HEK293 (cell line): ENCODE measurements at regions not wholly inside any gene's neighbourhood (a gene's known extent, or its start where the extent isn't known, plus 50 kb on each side); places are given as distances from the start of the nearest gene placed in this dataset.
A peak's percentile ranks its signal among the peaks of the same experiment; 100 is the strongest.
"Not testable (repeated sequence)": the region's sequence is repeated elsewhere in the genome, so short reads cannot be mapped to it uniquely, and the experiment has no call there.

Experiments
- CTCF ChIA-PET: fragments of 350-600 bp; formaldehyde crosslinking; extraction: SDS; loops from one replicate; lab custom pipeline; 2021; ENCODE audit warnings: antibody characterized with exemption; lab: Yijun Ruan, JAX
- POLR2A ChIA-PET: fragments of 300-600 bp; formaldehyde crosslinking; extraction: SDS; loops from one replicate; lab custom pipeline; 2020; ENCODE audit warnings: antibody characterized with exemption, inconsistent platforms; lab: Yijun Ruan, JAX
- H3K27ac ChIP-seq: fragments of 200-500 bp; sonication (Bioruptor generic); 2 replicates; pipeline ENCODE4 v1.5.1; 2014; ENCODE audit warnings: low read depth, low read length, control low read depth, inconsistent platforms; ENCODE audit errors: extremely low read depth
- H3K36me3 ChIP-seq, 2 experiments: fragments of 200-500 bp in 1 of 2; sonication (Bioruptor generic) in 1 of 2; 1 replicate in 1 of 2; 2 replicates in 1 of 2; pipeline ENCODE4 v1.5.1; 2014 to 2017; ENCODE audit warnings: inconsistent platforms in 2 of 2, low read length in 2 of 2; ENCODE audit not compliant: control insufficient read depth in 2 of 2, insufficient read depth in 1 of 2
- H3K4me1 ChIP-seq: fragments of 200-500 bp; sonication (Bioruptor generic); 2 replicates; pipeline ENCODE4 v1.5.1; 2014; ENCODE audit warnings: mild to moderate bottlenecking, low read length, inconsistent platforms; ENCODE audit not compliant: control insufficient read depth, insufficient read depth
- H3K4me3 ChIP-seq: 2 replicates; pipeline ENCODE4 v1.5.1; 2011; ENCODE audit warnings: low read depth, mild to moderate bottlenecking, control low read depth, low read length, moderate library complexity
- H3K9me3 ChIP-seq: fragments of 200-500 bp; sonication (Bioruptor generic); 2 replicates; pipeline ENCODE4 v1.5.1; 2014; ENCODE audit warnings: low read depth, low read length, inconsistent platforms; ENCODE audit not compliant: control insufficient read depth, insufficient read depth
- BCL11A ChIP-seq: fragments of 450-650 bp; formaldehyde crosslinking; IDR thresholded peaks from 2 replicates; pipeline ENCODE4 v1.5.1; 2016; ENCODE audit warnings: low read depth, missing biosample characterization, missing genetic modification characterization
- HOXD13 ChIP-seq: sonication (generic); formaldehyde crosslinking; IDR thresholded peaks from 2 replicates; pipeline ENCODE4 v1.8.0; 2022; ENCODE audit warnings: missing genetic modification reagents, borderline replicate concordance
- PATZ1 ChIP-seq: fragments of 450-650 bp; formaldehyde crosslinking; IDR thresholded peaks from 2 replicates; pipeline ENCODE4 v1.5.1; 2016; ENCODE audit warnings: missing biosample characterization, missing genetic modification characterization
- REST ChIP-seq: fragments of 450-650 bp; formaldehyde crosslinking; IDR thresholded peaks from 2 replicates; pipeline ENCODE4 v1.5.1; 2016; ENCODE audit warnings: missing biosample characterization, missing genetic modification characterization
- SP7 ChIP-seq: fragments of 450-650 bp; formaldehyde crosslinking; IDR thresholded peaks from 2 replicates; pipeline ENCODE4 v1.5.1; 2016; ENCODE audit warnings: missing biosample characterization, missing genetic modification characterization
- ZBTB11 ChIP-seq: fragments of 450-650 bp; formaldehyde crosslinking; conservative IDR thresholded peaks from 2 replicates; pipeline ENCODE4 v1.5.1; 2016; ENCODE audit warnings: low read depth, missing biosample characterization, missing genetic modification characterization
- ZBTB8A ChIP-seq: fragments of 450-650 bp; formaldehyde crosslinking; IDR thresholded peaks from 2 replicates; pipeline ENCODE4 v1.5.1; 2016; ENCODE audit warnings: missing biosample characterization, missing genetic modification characterization
- ZFHX2 ChIP-seq: fragments of 450-650 bp; formaldehyde crosslinking; conservative IDR thresholded peaks from 2 replicates; pipeline ENCODE4 v1.5.1; 2016; ENCODE audit warnings: missing biosample characterization, missing genetic modification characterization
- ZNF140 ChIP-seq: fragments of 450-650 bp; formaldehyde crosslinking; IDR thresholded peaks from 2 replicates; pipeline ENCODE4 v1.5.1; 2016; ENCODE audit warnings: missing biosample characterization, missing genetic modification characterization
- ZNF394 ChIP-seq: fragments of 450-650 bp; formaldehyde crosslinking; IDR thresholded peaks from 2 replicates; pipeline ENCODE4 v1.5.1; 2016; ENCODE audit warnings: missing biosample characterization, missing genetic modification characterization, mild to moderate bottlenecking, moderate library complexity, borderline replicate concordance
- ZNF426 ChIP-seq: fragments of 450-650 bp; formaldehyde crosslinking; IDR thresholded peaks from 2 replicates; pipeline ENCODE4 v1.5.1; 2017; ENCODE audit warnings: missing biosample characterization, missing genetic modification characterization, mild to moderate bottlenecking, inconsistent platforms, moderate library complexity
- ZNF510 ChIP-seq: fragments of 450-650 bp; formaldehyde crosslinking; IDR thresholded peaks from 2 replicates; pipeline ENCODE4 v1.5.1; 2018; ENCODE audit warnings: mild to moderate bottlenecking, missing genetic modification characterization, missing biosample characterization; ENCODE audit not compliant: insufficient replicate concordance
- ZNF518A ChIP-seq: fragments of 450-650 bp; formaldehyde crosslinking; conservative IDR thresholded peaks from 2 replicates; pipeline ENCODE4 v1.5.1; 2016; ENCODE audit warnings: low read depth, missing biosample characterization, missing genetic modification characterization
- ZNF555 ChIP-seq: fragments of 450-650 bp; formaldehyde crosslinking; conservative IDR thresholded peaks from 2 replicates; pipeline ENCODE4 v1.5.1; 2017; ENCODE audit warnings: missing biosample characterization, mild to moderate bottlenecking, missing genetic modification characterization, inconsistent platforms
- ZNF561 ChIP-seq: fragments of 450-650 bp; IDR thresholded peaks from 2 replicates; pipeline ENCODE4 v1.5.1; 2018; ENCODE audit warnings: missing biosample characterization, missing genetic modification characterization, borderline replicate concordance
- ZNF623 ChIP-seq: fragments of 450-650 bp; formaldehyde crosslinking; IDR thresholded peaks from 2 replicates; pipeline ENCODE4 v1.5.1; 2016; ENCODE audit warnings: missing biosample characterization, missing genetic modification characterization
- ZNF654 ChIP-seq: fragments of 450-650 bp; formaldehyde crosslinking; IDR thresholded peaks from 2 replicates; pipeline ENCODE4 v1.5.1; 2016; ENCODE audit warnings: low read depth, missing biosample characterization, missing genetic modification characterization
- ZNF704 ChIP-seq: fragments of 450-650 bp; formaldehyde crosslinking; IDR thresholded peaks from 2 replicates; pipeline ENCODE4 v1.5.1; 2016; ENCODE audit warnings: missing biosample characterization, missing genetic modification characterization
- ZNF791 ChIP-seq: fragments of 450-650 bp; formaldehyde crosslinking; IDR thresholded peaks from 2 replicates; pipeline ENCODE4 v1.5.1; 2016; ENCODE audit warnings: missing biosample characterization, missing genetic modification characterization
- ZXDB ChIP-seq: fragments of 450-650 bp; formaldehyde crosslinking; IDR thresholded peaks from 2 replicates; pipeline ENCODE4 v1.5.1; 2016; ENCODE audit warnings: missing biosample characterization, missing genetic modification characterization

- TF ChIP-seq ZXDB (tag by site-specific recombination) (0 out of 2 replicates have a peak, but pooled peaks have one; percentile 18), ZNF394 (peak; percentile 64; the same call in 1 of the 2 replicates), ZBTB8A (peak; percentile 44; the same call in 1 of the 2 replicates), ZNF623 (tag by site-specific recombination) (peak; percentile 47), ZNF140 (peak; percentile 19; the same call in 1 of the 2 replicates), REST (tag by site-specific recombination) (0 out of 2 replicates have a peak, but pooled peaks have one; percentile 29), ZBTB11 (tag by site-specific recombination) (peak; percentile 58), ZNF426 (peak; percentile 67), ZNF555 (tag by site-specific recombination) (peak; percentile 74), ZNF654 (tag by site-specific recombination) (0 out of 2 replicates have a peak, but pooled peaks have one; percentile 11), ZNF510 (peak; percentile 54), ZNF518A (tag by site-specific recombination) (peak; percentile 70)
- TF ChIP-seq, all 188 proteins: peak for 12; not testable (repeated sequence) for 176
- H3K27ac ChIP-seq, H3K9me3 ChIP-seq, H3K4me3 ChIP-seq, H3K36me3 ChIP-seq, H3K4me1 ChIP-seq, POLR2A ChIA-PET, CTCF ChIA-PET: not testable (repeated sequence)
These were observed 159.5 kb upstream of the SPANXN4 start for GRCh38 chrX:142866247-142866646.

GRCh38 chrX:142873214-142873613, 152.5 kb upstream of the SPANXN4 start:
- no peaks in the 10 kb centered on the region for H3K9me3 ChIP-seq
- H3K4me1 ChIP-seq, result no peaks in the 10 kb centered on the region
- no peak overlapping the region for H3K4me3 ChIP-seq
- H3K27ac ChIP-seq, result no peak overlapping the region
- ChIA-PET CTCF (no interaction called here), POLR2A (no interaction called here)
- H3K36me3 ChIP-seq, result no peaks in the 10 kb centered on the region
- TF ChIP-seq PATZ1 (tag by site-specific recombination), result no peak
- no peak for TF ChIP-seq SP7 (tag by site-specific recombination)
- TF ChIP-seq ZNF791 (tag by site-specific recombination), result no peak
- no peak for TF ChIP-seq ZNF704
- TF ChIP-seq ZNF561, result no peak
- TF ChIP-seq ZFHX2 (tag by site-specific recombination), result no peak
- no peak for TF ChIP-seq BCL11A (tag by site-specific recombination)
- TF ChIP-seq HOXD13, result no peak
